K562 (cell line): ENCODE measurements at regions not wholly inside any gene's neighbourhood (a gene's known extent, or its start where the extent isn't known, plus 50 kb on each side); places are given as distances from the start of the nearest gene placed in this dataset.

Experiments used
- E2F1 ChIP-seq: sonication (generic); formaldehyde crosslinking; IDR thresholded peaks from 2 replicates; pipeline ENCODE4 v1.8.1; 2023; ENCODE audit warnings: mild to moderate bottlenecking, missing genetic modification reagents, moderate library complexity
- ELF4 ChIP-seq: fragments of 450-650 bp; formaldehyde crosslinking; IDR thresholded peaks from 2 replicates; pipeline ENCODE4 v1.4.0; 2022; ENCODE audit warnings: missing genetic modification characterization
- RBM34 ChIP-seq: fragments of 200-400 bp; formaldehyde crosslinking; IDR thresholded peaks from 2 replicates; pipeline ENCODE4 v1.6.1; 2018; ENCODE audit warnings: low read length, borderline replicate concordance; ENCODE audit not compliant: insufficient read depth
- SMARCA4 ChIP-seq: fragments of 450-650 bp; IDR thresholded peaks from 2 replicates; pipeline ENCODE4 v1.6.1; 2016
- THAP12 ChIP-seq: fragments of 250-450 bp; sonication (Bioruptor Pico); IDR thresholded peaks from 2 replicates; pipeline ENCODE4 v1.9.0; 2021; ENCODE audit warnings: mild to moderate bottlenecking, inconsistent platforms
- YY1 ChIP-seq, 3 experiments: IDR thresholded peaks; 2 replicates each; pipeline ENCODE4 v1.6.1; 2011; ENCODE audit warnings: low read length in 2 of 3, mild to moderate bottlenecking in 2 of 3, moderate library complexity in 2 of 3, borderline replicate concordance in 1 of 3, control low read depth in 1 of 3, low read depth in 1 of 3; ENCODE audit not compliant: insufficient read depth in 3 of 3, insufficient replicate concordance in 2 of 3, control insufficient read depth in 1 of 3, insufficient read length in 1 of 3; ENCODE audit errors: extremely low read depth in 1 of 3
- ZBTB9 ChIP-seq: fragments of 450-650 bp; formaldehyde crosslinking; IDR thresholded peaks from 2 replicates; pipeline ENCODE4 v1.4.0; 2020; ENCODE audit warnings: mild to moderate bottlenecking, moderate library complexity
- ZNF699 ChIP-seq: fragments of 250-450 bp; sonication (Bioruptor Pico); IDR thresholded peaks from 2 replicates; pipeline ENCODE4 v1.8.0; 2021; ENCODE audit warnings: mild to moderate bottlenecking, moderate library complexity; ENCODE audit not compliant: insufficient replicate concordance

GRCh38 chr14:38139926-38140325, 67.8 kb upstream of the SSTR1 start (continued):
- TF ChIP-seq YY1 (IDR thresholded peaks at IDR 0.05; ENCODE audit: borderline replicate concordance in 1 of 3, control insufficient read depth in 1 of 3, extremely low read depth in 1 of 3, insufficient read depth in 3 of 3, insufficient read length in 1 of 3, insufficient replicate concordance in 2 of 3, low read depth in 1 of 3, low read length in 2 of 3) (no peak), SMARCA4 (no peak), E2F1 (CRISPR knock-in tag) (no peak), RBM34 (no peak), THAP12 (CRISPR knock-in tag) (no peak), ZNF699 (CRISPR knock-in tag) (no peak), ZBTB9 (no peak), ELF4 (no peak)
